Neural crest cell (in vitro differentiated cells): ENCODE measurements at regions not wholly inside any gene's neighbourhood (a gene's known extent, or its start where the extent isn't known, plus 50 kb on each side); places are given as distances from the start of the nearest gene placed in this dataset.

Experiments used
- DNase-seq: peaks from one replicate; pipeline ENCODE4 v3.0.0; 2021; ENCODE audit warnings: low read depth, mixed read lengths, low spot score
- H3K27ac Mint-ChIP-seq: one replicate; pipeline ENCODE4 v1.8.0; 2021; ENCODE audit warnings: mild to moderate bottlenecking, mixed read lengths; ENCODE audit not compliant: unreplicated experiment
- H3K27me3 Mint-ChIP-seq: 2 replicates; pipeline ENCODE4 v1.8.0; 2021; ENCODE audit warnings: low read depth, mild to moderate bottlenecking, mixed read lengths
- H3K36me3 Mint-ChIP-seq: 2 replicates; pipeline ENCODE4 v1.8.0; 2021; ENCODE audit warnings: low read depth, mild to moderate bottlenecking, mixed read lengths
- H3K4me1 Mint-ChIP-seq: 2 replicates; pipeline ENCODE4 v1.8.0; 2021; ENCODE audit warnings: mixed read lengths
- H3K4me3 Mint-ChIP-seq: one replicate; pipeline ENCODE4 v1.8.0; 2021; ENCODE audit warnings: mild to moderate bottlenecking, mixed read lengths
- H3K9me3 Mint-ChIP-seq: 2 replicates; pipeline ENCODE4 v1.8.0; 2021; ENCODE audit warnings: mixed read lengths
- TF ChIP-seq, protein P1 (sequence below): fragments of 200-600 bp; sonication (generic); conservative IDR thresholded peaks from 2 replicates; pipeline ENCODE4 v1.5.0; 2021; ENCODE audit warnings: antibody characterized with exemption, mild to moderate bottlenecking

DNA sequence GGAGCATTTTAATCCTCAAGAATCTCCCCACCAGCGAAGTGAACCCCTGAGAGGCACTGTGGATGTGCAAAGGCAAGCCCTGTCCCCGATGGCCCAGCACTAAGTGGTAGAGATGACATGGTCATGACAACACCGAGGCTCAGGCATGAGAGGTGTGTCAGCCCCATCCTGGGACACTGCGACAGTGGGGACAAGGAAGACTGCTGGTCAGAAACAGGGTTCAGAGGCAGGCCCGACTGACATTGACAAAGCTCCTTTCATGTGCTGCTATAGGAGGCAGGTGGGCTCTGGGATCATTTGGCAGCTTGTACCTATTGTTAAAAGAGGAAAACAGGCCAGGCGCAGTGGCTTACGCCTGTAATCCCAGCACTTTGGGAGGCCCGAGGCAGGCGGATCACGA is 54.3 kb upstream of the MYEOV start:
- TF ChIP-seq, protein P1, sequence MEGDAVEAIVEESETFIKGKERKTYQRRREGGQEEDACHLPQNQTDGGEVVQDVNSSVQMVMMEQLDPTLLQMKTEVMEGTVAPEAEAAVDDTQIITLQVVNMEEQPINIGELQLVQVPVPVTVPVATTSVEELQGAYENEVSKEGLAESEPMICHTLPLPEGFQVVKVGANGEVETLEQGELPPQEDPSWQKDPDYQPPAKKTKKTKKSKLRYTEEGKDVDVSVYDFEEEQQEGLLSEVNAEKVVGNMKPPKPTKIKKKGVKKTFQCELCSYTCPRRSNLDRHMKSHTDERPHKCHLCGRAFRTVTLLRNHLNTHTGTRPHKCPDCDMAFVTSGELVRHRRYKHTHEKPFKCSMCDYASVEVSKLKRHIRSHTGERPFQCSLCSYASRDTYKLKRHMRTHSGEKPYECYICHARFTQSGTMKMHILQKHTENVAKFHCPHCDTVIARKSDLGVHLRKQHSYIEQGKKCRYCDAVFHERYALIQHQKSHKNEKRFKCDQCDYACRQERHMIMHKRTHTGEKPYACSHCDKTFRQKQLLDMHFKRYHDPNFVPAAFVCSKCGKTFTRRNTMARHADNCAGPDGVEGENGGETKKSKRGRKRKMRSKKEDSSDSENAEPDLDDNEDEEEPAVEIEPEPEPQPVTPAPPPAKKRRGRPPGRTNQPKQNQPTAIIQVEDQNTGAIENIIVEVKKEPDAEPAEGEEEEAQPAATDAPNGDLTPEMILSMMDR, result no peak
- no peak for DNase-seq
- Mint-ChIP-seq H3K27ac (peak overlapping the region; percentile 24), H3K4me1 (peaks cover 13% of the 10 kb centered on the region), H3K36me3 (no peaks in the 10 kb centered on the region), H3K9me3 (peaks cover 3% of the 10 kb centered on the region), H3K27me3 (peaks cover 3% of the 10 kb centered on the region), H3K4me3 (no peak overlapping the region)

DNA sequence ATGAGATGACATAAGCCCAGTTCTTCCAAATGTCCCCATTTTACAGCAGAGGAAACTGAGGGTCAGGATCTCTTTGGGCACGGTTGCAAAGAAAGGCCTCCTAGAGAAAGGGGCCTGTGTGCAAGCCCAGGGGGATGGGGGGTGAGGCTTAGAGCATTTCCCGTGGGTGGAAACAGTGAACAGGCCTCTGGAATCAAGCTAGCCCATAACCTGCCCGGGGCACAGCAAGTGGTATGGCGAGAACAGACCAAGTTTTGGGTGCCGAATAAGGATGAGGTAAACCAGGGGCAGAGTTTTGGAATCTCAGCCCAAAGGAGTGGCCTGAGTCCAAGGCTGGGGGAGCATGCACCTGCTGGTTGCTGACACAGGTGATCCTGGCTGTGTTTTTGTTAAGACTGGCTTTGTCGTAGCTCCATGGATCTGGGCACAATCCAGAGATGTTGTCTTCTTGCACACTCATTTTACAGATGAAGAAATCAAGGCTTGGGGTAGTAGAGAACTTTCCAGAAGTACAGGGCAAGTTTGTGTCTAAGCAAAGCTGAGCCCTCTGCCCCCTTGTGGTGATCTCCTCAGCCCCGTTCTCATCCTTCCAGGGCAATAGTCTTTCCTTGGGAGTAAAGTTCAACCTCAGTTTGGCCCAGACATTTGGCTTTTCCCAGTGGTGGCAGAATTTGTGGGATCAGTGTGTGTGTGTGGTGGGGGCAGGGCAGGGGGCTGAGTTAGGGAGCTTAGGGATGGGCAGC is 53.5 kb upstream of the MYEOV start:
- DNase-seq, result no peak

DNA sequence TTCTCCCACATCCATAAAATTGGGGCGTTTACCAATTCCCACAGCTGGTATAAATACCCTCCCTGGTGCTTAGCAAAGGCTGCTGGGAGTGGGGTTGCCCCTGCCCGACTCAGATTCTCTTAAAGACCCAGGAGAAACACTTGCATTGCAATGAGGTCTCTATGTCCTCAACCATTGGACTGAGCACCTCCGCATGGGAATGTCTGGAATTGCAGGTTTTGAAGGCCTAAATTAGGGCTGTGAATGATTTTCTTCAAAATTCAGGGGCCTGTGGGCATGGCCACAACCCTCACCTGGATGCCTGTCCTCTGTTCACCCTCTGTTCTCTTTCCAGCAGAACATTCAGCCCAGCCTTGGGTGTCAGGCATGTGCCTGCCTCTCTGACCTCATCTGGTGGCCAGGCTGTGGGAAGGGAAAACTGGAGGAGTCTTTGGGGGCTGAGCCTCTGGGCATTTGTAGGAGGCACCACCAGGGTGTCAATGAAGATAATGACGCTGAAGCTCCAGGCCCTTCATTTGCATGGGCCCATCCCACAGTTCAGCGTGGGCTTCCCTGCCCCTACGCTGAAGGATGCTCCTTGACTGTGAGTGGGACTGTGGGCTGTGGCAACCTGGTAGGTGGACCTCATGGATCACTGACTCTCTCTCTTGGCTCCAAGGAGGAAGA is 52.7 kb upstream of the MYEOV start:
- Mint-ChIP-seq H3K27me3 (peaks cover 3% of the 10 kb centered on the region), H3K9me3 (peaks cover 3% of the 10 kb centered on the region), H3K27ac (peak overlapping the region; percentile 51), H3K36me3 (no peaks in the 10 kb centered on the region), H3K4me1 (peaks cover 13% of the 10 kb centered on the region), H3K4me3 (no peak overlapping the region)
- TF ChIP-seq, protein P1, result no peak
- DNase-seq, result no peak

More for the DNA sequence above, 53.5 kb upstream of the MYEOV start:
- Mint-ChIP-seq H3K27ac (no peak overlapping the region), H3K36me3 (no peaks in the 10 kb centered on the region), H3K9me3 (peaks cover 3% of the 10 kb centered on the region), H3K4me1 (peaks cover 13% of the 10 kb centered on the region), H3K4me3 (no peak overlapping the region), H3K27me3 (peaks cover 3% of the 10 kb centered on the region)
- TF ChIP-seq, protein P1, result peak; percentile 50

DNA sequence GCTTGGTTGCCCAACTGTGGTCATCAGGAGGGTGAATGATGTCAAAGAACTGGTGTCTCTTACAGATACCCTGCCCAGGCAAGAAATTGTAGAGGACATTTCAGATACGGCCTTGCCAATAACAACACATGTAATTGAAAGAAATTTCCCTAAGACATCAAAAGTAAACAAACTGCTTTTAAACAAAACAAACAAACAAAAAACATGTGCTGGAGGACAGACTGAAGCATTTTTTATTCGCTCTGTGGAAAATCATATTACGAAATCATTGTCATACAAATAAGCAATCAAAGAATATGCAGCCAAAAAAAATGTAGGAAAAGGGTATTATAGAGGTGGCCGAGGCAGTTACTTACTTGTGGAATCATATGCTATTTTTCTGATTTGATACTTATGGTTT is 52.1 kb upstream of the MYEOV start:
- Mint-ChIP-seq H3K4me1 (peaks cover 13% of the 10 kb centered on the region), H3K9me3 (peaks cover 3% of the 10 kb centered on the region), H3K36me3 (no peaks in the 10 kb centered on the region), H3K27me3 (peaks cover 3% of the 10 kb centered on the region), H3K4me3 (no peak overlapping the region), H3K27ac (peak overlapping the region; percentile 51)
- TF ChIP-seq, protein P1, result no peak
- no peak for DNase-seq

DNA sequence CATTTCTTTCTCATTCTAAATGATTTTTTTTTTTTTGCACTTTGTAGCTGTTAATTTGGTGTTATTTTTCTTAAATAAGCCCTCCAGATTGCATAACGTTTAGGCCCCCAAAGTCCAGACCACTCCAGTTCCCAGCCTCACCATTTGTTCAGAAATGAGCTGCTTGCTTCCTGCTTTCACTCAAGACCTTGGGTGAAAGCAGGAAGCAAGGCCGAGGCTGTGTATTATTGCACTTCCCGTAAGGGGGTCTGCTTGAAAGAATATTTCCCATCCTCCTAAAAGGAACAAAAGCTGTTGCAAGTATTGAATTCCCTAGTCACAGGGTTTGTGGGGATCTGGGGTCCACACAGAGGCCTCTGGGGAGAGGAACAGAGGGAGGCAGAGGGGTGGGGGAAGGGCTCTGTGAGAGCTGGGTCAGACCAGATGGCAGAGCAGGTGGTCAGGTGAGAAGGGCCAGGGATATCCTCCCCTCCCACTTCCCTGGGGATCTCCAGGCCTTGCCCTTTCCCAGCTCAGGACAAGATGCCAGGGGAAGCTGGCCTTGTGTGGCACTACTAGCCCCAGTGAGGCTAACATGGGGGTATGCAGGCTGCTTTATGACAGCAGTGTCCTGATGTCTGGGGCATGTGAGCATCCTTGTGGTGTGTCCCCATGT is 51.6 kb upstream of the MYEOV start:
- no peak for DNase-seq
- Mint-ChIP-seq H3K4me1 (peaks cover 13% of the 10 kb centered on the region), H3K27me3 (peaks cover 3% of the 10 kb centered on the region), H3K4me3 (no peak overlapping the region), H3K27ac (peak overlapping the region; percentile 47), H3K9me3 (peaks cover 3% of the 10 kb centered on the region), H3K36me3 (no peaks in the 10 kb centered on the region)
- TF ChIP-seq, protein P1, result no peak
